Stimulated activated memory B cell treated with anti-CD40 and anti-IgM and Interleukin-4, amounts not matched to agents 10 μg/mL and 1 μg/mL and 100 μg/mL, for 72 hours (primary cell): ENCODE measurements at regions not wholly inside any gene's neighbourhood (a gene's known extent, or its start where the extent isn't known, plus 50 kb on each side); places are given as distances from the start of the nearest gene placed in this dataset.

Source experiments
- ATAC-seq: fragments of 150-1000 bp; cut with Tn5 transposase; 2 replicates; pipeline ENCODE4 v1.10.0; 2021
- H3K27ac Mint-ChIP-seq: one replicate; pipeline ENCODE4 v1.8.0; 2022; ENCODE audit warnings: mild to moderate bottlenecking, mixed read lengths
- H3K27me3 Mint-ChIP-seq: one replicate; pipeline ENCODE4 v1.8.0; 2022; ENCODE audit warnings: mixed read lengths
- H3K36me3 Mint-ChIP-seq: one replicate; pipeline ENCODE4 v1.8.0; 2022; ENCODE audit warnings: mixed read lengths
- H3K4me1 Mint-ChIP-seq: one replicate; pipeline ENCODE4 v1.8.0; 2022; ENCODE audit warnings: mixed read lengths
- H3K4me3 Mint-ChIP-seq: one replicate; pipeline ENCODE4 v1.8.0; 2022; ENCODE audit warnings: mild to moderate bottlenecking, moderate library complexity, mixed read lengths
- H3K9me3 Mint-ChIP-seq: one replicate; pipeline ENCODE4 v1.8.0; 2022; ENCODE audit warnings: mixed read lengths

DNA sequence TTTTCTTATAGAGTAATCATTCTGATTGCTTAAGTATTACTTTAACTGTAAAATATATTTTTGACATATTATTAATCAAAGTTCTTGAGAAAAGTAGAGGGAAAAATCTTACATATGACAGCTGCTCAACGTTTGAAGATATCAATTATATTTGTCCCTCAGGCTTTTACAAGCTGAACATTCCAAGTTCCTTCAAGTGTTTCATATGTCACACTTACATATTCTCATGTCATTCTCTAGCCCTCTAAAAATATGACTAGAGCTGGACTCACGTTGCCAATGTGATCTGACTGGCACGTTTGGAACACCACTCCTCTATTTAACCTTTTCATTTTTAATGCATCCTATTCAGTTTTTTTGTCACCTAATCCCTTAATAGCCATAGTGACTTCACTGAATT is 492.9 kb downstream of the PCDH18 start:
- H3K36me3 Mint-ChIP-seq: no peaks in the 10 kb centered on the region
- H3K27ac Mint-ChIP-seq: no peak overlapping the region
- no peaks in the 10 kb centered on the region for H3K9me3 Mint-ChIP-seq
- H3K4me3 Mint-ChIP-seq: no peak overlapping the region
- H3K27me3 Mint-ChIP-seq: no peaks in the 10 kb centered on the region
- H3K4me1 Mint-ChIP-seq: no peaks in the 10 kb centered on the region
- ATAC-seq: no peak

DNA sequence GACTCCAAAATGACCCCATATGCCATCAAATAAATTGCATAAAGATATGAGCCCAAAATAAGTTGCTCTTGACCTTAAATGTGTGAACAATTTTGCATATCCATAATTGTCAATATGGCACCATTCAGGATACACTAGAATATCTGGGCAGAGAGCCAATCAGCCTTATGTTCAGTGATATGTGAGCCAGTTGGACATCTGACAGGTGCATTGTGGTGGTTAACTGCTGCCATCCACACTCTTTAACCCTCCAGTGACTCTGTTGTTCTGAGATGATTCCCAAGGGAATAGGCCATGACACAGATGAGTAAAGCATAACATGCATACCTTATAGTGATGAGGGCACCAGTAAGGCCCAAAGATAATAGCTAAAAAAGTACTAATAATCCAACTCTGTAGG is 500.1 kb downstream of the PCDH18 start:
- no peaks in the 10 kb centered on the region for H3K36me3 Mint-ChIP-seq
- H3K4me3 Mint-ChIP-seq: no peak overlapping the region
- no peaks in the 10 kb centered on the region for H3K27me3 Mint-ChIP-seq
- no peak for ATAC-seq
- no peaks in the 10 kb centered on the region for H3K4me1 Mint-ChIP-seq
- H3K27ac Mint-ChIP-seq: no peak overlapping the region
- no peaks in the 10 kb centered on the region for H3K9me3 Mint-ChIP-seq

DNA sequence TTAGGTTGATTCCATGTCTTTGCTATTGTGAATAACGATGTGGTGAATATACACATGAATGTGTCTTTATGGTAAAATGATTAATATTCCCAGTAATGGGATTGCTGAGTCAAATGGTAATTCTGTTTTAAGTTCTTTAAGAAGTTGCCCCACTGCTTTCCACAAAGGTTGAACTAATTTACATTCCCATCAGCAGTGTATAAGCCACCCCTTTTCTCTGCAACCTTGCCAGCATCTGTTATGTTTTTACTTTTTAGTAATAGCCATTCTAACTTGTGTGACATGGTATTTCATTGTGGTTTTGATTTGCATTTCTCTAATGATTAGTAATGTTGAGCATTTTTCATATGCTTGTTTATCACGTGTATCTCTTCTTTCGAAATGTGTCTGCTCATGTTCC is 503.3 kb downstream of the PCDH18 start:
- Mint-ChIP-seq H3K4me3 (no peak overlapping the region), H3K36me3 (no peaks in the 10 kb centered on the region), H3K27me3 (no peaks in the 10 kb centered on the region), H3K4me1 (no peaks in the 10 kb centered on the region), H3K27ac (no peak overlapping the region), H3K9me3 (no peaks in the 10 kb centered on the region)
- ATAC-seq: no peak

DNA sequence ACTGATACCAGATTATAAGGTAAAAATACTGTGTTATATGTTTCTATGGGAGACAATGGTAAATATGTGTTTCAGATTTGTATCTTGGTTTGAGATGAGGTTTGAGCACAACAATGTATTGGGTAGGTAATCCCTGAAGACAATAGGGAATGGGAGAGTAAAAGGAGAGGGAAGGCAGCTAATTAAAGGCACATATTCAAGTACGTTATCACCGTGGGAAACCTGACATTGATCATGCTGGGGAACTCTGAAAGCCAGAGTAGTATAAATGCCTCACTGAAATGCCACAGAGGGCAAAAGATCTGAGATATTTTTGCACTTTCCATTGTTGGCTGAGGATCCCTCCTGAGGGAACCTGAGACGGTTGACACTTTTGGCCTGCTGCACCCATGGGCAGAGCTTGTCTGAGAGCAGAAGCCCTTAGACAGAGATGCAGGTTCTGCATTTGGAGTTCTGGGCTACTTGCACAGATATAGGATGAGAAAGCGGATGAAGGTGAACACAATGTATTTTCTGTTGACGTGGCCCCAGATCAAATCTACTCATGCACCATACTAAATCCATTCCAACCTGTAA is 506.7 kb downstream of the PCDH18 start:
- no peaks in the 10 kb centered on the region for H3K27me3 Mint-ChIP-seq
- H3K9me3 Mint-ChIP-seq: no peaks in the 10 kb centered on the region
- ATAC-seq: no peak
- no peak overlapping the region for H3K27ac Mint-ChIP-seq
- H3K4me1 Mint-ChIP-seq: no peaks in the 10 kb centered on the region
- H3K4me3 Mint-ChIP-seq: no peak overlapping the region
- no peaks in the 10 kb centered on the region for H3K36me3 Mint-ChIP-seq

DNA sequence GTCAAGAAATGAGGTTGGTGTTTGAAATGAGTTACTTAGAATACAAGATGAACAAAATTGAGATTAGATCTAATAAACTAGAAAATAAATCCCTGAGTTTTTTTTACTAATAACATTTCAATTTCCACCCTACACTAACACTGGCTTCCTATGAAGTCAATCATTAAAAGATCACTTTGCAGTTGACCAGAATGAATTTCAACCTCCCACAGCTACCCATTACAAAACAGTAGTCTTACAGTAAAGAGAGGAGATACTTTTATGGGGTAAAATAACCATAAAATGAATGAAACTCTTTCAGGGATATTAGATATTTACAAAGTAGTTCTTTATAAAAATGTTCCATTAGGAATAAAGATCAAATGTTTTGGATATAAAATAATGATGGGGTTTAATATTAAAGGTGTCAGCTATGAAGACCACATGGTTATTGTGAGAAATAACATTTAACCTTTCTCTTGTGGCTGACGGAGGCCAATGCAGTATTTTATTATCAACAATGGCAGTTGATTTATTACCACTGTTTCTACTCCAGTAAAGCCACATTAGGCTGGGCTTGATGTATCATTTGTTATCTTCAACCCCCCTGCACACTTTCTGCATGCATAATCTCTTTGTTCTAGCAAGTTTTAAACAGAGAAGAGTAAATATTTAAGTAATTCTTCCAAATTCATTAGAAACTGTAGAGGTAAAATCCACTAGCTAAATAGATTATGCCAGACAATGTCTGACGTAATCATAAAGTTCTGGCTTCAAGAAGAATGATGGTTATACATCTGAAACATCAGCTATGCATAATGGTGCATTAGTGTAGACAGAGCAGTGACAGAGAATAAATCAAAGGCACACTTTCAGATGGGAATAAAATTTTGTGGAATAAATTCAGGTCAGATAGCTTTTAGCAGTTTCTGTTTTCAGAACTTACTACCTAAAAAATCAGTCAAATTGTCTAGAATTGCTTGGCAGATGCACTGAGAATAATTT is 516.6 kb downstream of the PCDH18 start:
- H3K9me3 Mint-ChIP-seq: no peaks in the 10 kb centered on the region

DNA sequence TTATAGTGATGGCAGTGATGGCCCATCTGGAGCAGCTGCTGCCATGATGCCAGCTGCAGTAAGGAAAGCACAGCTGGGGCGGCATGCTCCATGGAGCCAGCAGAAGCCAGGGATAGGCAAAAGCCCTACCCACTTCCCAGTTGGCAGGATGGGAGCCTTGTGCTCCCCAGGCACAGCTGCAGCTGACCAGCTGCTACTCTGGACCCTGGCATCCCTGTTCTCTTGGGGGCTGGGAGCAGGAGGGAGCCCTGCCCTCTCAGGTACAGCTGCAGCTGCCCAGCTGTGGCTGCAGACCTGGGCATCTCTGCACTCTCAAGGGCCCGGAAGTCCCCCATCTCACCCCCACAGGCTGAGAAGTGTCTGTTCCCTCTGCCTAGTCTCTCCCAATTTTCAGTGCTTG is 531.9 kb downstream of the PCDH18 start:
- Mint-ChIP-seq H3K27me3 (no peaks in the 10 kb centered on the region), H3K36me3 (no peaks in the 10 kb centered on the region), H3K27ac (no peak overlapping the region), H3K4me1 (no peaks in the 10 kb centered on the region), H3K9me3 (peaks cover 8% of the 10 kb centered on the region), H3K4me3 (no peak overlapping the region)
- no peak for ATAC-seq

More for the DNA sequence above, 516.6 kb downstream of the PCDH18 start:
- Mint-ChIP-seq H3K4me1 (no peaks in the 10 kb centered on the region), H3K27me3 (no peaks in the 10 kb centered on the region), H3K36me3 (no peaks in the 10 kb centered on the region), H3K27ac (no peak overlapping the region), H3K4me3 (no peak overlapping the region)
- no peak for ATAC-seq

DNA sequence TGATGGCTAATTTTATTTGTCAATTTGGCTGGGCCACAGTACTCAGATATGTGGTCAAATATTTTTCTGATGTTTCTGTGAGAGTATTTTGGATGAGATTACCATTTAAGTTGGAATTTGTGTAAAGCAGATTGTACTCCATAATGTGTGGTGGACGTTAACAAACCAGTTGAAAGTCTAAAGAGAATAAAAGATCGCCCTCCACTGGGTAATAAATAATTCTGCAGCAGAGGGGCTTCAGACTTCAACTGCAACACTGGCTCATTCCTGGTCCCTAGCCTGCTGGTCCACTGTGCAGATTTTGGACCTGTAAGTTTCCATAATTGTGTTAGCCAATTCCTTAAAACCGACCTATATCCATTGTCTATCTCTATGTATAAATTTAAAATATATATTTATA is 540.3 kb downstream of the PCDH18 start:
- H3K27ac Mint-ChIP-seq: no peak overlapping the region
- no peak overlapping the region for H3K4me3 Mint-ChIP-seq
- peaks cover 12% of the 10 kb centered on the region for H3K9me3 Mint-ChIP-seq
- ATAC-seq: no peak
- no peaks in the 10 kb centered on the region for H3K36me3 Mint-ChIP-seq
- no peaks in the 10 kb centered on the region for H3K27me3 Mint-ChIP-seq
- no peaks in the 10 kb centered on the region for H3K4me1 Mint-ChIP-seq

DNA sequence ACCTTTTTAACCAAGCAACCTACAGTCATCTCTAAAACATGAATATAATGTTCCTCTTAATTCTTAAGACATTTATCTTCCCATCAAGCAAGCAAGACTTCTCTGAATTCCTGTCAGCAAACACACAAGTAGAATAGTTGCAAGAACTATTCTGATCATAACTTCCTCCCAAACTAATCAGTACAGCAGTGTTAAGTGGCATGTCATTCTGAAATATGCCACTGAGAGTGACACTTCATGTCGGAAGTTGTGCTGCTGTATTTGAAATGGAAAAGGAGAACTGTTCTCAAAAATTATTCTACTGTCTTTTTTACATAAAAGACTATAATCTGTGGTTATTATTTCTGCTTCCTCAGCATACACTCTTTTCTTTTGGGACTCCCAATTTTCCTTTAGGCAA is 546.6 kb downstream of the PCDH18 start:
- H3K27ac Mint-ChIP-seq: no peak overlapping the region
- no peaks in the 10 kb centered on the region for H3K27me3 Mint-ChIP-seq
- no peaks in the 10 kb centered on the region for H3K36me3 Mint-ChIP-seq
- no peak overlapping the region for H3K4me3 Mint-ChIP-seq
- no peak for ATAC-seq
- no peaks in the 10 kb centered on the region for H3K4me1 Mint-ChIP-seq
- H3K9me3 Mint-ChIP-seq: peaks cover 7% of the 10 kb centered on the region

DNA sequence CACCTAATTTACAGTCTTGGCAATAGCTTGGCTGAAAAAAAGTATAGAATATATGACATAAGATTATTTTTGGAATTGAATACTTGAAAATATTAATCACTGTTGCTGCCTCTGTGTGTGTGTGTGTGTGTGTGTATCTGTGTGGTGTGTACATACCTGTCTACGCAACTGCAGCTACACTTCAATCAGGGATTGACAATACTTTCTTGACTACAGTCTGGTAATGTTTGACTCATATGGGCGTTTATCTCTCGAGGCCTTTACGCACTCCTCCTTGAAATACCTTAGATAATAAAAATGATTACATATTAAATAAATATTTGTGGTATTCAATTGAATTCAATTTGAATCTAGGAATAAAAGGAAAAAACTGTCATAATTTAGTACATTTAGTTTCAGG is 565.2 kb downstream of the PCDH18 start:
- Mint-ChIP-seq H3K9me3 (peaks cover 9% of the 10 kb centered on the region), H3K27ac (no peak overlapping the region), H3K4me3 (no peak overlapping the region), H3K36me3 (no peaks in the 10 kb centered on the region), H3K27me3 (no peaks in the 10 kb centered on the region), H3K4me1 (no peaks in the 10 kb centered on the region)
- no peak for ATAC-seq

DNA sequence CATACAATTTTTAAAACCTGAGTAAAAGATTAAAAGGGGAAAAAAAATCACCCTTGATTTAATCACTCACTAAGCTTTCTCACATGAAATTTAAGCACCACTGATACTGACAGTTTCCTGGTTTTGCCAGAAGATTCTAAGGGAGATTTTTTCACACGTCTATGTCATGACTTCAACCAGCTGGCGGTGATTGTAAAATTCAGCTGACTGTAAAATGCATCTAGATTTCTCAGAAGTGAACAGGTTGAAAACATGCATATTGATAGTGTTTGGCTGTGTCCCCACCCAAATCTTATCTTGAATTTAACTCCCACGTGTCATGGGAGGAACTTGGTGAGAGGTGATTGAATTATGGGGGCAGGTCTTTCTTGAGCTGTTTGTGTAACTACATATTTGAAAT is 566.8 kb downstream of the PCDH18 start:
- Mint-ChIP-seq H3K9me3 (peaks cover 2% of the 10 kb centered on the region), H3K27me3 (no peaks in the 10 kb centered on the region), H3K27ac (no peak overlapping the region), H3K4me3 (no peak overlapping the region), H3K36me3 (no peaks in the 10 kb centered on the region), H3K4me1 (no peaks in the 10 kb centered on the region)
- ATAC-seq: no peak

DNA sequence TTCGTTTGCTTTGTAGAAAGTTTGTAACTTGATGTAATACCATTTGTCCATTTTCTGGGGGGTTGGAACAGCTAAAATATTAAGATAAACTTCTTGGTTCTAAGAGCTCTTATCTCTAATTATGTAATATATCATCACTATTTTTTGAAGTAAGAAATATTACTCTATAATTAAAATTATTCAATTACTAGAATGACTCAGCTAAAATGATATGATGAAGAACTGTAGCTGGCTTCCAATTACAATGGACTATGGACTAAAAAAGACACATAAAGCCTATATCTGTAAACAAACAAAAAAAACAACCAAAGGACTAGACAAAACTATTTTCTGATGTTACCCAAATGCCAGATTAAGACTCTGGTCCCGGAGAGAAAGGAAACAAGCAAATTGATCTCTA is 569.4 kb downstream of the PCDH18 start:
- no peaks in the 10 kb centered on the region for H3K36me3 Mint-ChIP-seq
- H3K9me3 Mint-ChIP-seq: no peaks in the 10 kb centered on the region
- no peak overlapping the region for H3K27ac Mint-ChIP-seq
- no peak for ATAC-seq
- no peaks in the 10 kb centered on the region for H3K4me1 Mint-ChIP-seq
- no peaks in the 10 kb centered on the region for H3K27me3 Mint-ChIP-seq
- no peak overlapping the region for H3K4me3 Mint-ChIP-seq

DNA sequence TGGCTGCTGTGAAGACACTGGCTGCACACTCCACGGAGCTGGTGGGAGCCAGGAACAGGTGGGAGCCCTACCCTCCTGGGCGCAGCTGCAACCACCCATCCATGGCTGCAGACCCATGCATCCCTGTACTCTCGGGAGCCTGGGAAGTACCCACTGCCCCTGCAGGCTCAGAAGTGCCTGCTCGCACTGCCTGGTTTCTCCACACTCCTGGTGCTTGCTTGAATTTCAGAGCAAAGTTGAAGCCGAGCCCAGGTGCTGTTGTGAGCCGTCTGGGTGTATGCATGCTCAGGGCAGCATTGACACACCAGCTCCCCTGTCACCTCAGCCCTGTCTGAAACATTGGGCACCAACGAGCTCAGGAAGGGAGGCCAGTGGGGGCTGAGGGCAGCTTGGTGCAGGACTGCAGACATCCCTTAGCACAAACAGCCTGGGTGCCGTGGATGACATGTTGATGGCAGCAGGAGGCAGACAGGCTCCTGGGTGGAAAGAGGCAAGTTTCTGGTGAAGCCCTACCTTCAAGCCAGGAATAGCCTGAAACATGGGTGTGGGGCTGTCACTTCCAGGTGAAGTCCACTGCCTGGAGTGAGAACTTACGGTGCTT is 585.9 kb downstream of the PCDH18 start:
- no peak overlapping the region for H3K27ac Mint-ChIP-seq
- H3K27me3 Mint-ChIP-seq: no peaks in the 10 kb centered on the region
- H3K36me3 Mint-ChIP-seq: no peaks in the 10 kb centered on the region
- peak; percentile 32 for ATAC-seq
- peaks cover 3% of the 10 kb centered on the region for H3K9me3 Mint-ChIP-seq
- H3K4me1 Mint-ChIP-seq: no peaks in the 10 kb centered on the region
- no peak overlapping the region for H3K4me3 Mint-ChIP-seq

DNA sequence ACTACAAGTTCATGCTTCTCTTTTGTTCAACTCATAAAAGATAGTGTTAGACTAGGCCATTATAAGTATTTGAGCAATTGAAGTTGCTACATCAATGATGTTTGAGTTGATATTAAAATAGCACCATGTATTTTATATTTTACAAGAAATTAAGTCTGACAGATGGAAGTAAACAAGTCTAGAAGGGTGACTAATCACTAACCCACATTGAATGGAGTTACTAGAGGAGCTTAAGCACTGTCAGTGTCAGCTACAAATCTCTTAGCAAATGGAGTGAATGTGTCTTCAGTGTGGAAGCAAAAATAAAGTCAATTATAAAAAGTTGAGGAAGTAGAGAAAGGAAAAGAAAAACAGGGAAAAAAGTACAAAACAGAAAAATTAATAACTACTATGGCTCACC is 592.5 kb downstream of the PCDH18 start:
- Mint-ChIP-seq H3K36me3 (no peaks in the 10 kb centered on the region), H3K4me1 (no peaks in the 10 kb centered on the region), H3K4me3 (no peak overlapping the region), H3K27ac (no peak overlapping the region), H3K9me3 (peaks cover 3% of the 10 kb centered on the region), H3K27me3 (no peaks in the 10 kb centered on the region)
- ATAC-seq: no peak

DNA sequence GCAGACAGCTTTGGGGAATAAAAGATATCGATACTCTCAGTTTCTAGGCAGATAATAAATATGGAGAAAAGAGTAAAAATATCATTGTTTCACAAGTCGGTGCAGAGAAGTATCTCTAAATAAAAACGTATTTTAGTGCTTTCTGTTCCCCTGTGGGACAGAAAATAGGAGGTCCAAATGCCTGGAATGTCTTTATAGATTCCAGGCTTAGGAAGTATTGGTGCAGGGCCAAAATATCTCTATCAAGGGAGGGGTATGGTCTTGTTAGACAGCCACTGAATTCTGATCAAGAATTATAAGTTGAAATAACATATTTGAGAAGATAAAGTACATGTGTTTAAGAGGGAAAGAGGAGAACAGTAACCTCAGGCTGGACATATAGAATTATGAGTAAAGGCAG is 596.4 kb downstream of the PCDH18 start:
- H3K27me3 Mint-ChIP-seq: no peaks in the 10 kb centered on the region
- no peak overlapping the region for H3K27ac Mint-ChIP-seq
- peaks cover 3% of the 10 kb centered on the region for H3K9me3 Mint-ChIP-seq
- no peak for ATAC-seq
- no peaks in the 10 kb centered on the region for H3K36me3 Mint-ChIP-seq
- H3K4me1 Mint-ChIP-seq: no peaks in the 10 kb centered on the region
- H3K4me3 Mint-ChIP-seq: no peak overlapping the region

DNA sequence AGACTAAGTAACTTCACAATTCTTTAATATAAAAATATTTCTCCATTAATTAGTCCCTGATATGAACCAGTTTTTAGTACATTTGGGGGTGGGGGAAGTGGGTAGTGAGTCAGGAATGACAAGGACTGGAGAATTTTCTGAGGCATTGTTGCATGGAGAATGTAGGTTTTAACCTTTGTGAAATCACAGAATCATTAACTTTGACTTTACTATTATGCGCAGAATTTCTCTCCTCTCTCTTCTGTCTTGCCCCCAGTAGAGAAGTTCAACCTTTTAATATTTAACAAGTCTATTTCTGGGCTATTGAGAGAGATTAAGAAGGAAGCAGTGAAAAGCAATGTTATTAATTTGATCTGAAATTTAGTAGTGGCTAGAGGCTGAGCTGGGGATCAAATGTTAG is 597.0 kb downstream of the PCDH18 start:
- Mint-ChIP-seq H3K27ac (no peak overlapping the region), H3K9me3 (peaks cover 3% of the 10 kb centered on the region), H3K27me3 (no peaks in the 10 kb centered on the region), H3K4me1 (no peaks in the 10 kb centered on the region), H3K4me3 (no peak overlapping the region), H3K36me3 (no peaks in the 10 kb centered on the region)
- no peak for ATAC-seq

DNA sequence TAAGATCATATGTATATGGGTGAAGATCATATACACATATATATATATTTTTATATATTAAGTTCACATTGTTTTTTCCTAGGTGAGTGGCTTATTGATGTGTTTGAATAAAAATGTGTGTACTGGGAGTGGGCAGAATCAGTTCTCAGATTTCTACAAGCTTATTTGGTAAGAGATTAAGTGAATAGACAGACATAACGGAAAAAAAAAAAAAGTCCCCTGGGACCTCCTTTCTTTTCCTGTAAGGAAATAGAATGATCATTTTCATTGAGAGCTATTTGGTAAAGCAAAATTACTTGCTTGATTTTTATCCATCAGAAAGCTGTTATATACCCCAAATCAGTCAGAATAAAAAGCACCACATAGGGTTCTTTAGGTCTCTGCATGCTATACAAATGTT is 597.7 kb downstream of the PCDH18 start:
- Mint-ChIP-seq H3K27ac (no peak overlapping the region), H3K4me1 (no peaks in the 10 kb centered on the region), H3K27me3 (no peaks in the 10 kb centered on the region), H3K4me3 (no peak overlapping the region), H3K36me3 (no peaks in the 10 kb centered on the region), H3K9me3 (peaks cover 7% of the 10 kb centered on the region)
- ATAC-seq: no peak
